ENCODE measurements at regions not wholly inside any gene's neighbourhood (a gene's known extent, or its start where the extent isn't known, plus 50 kb on each side); places are given as distances from the start of the nearest gene placed in this dataset.

GRCh38 chr3:193842832-193843473 is 249.9 kb downstream of the OPA1 start:
- no peak for DNase-seq (ENCODE audit: low read depth, low spot score)
- TF ChIP-seq CTCF (conservative IDR thresholded peaks at IDR 0.05): no peak
- Mint-ChIP-seq H3K36me3 (ENCODE audit: low read depth) (no peaks in the 10 kb centered on the region), H3K4me1 (peaks cover 3% of the 10 kb centered on the region), H3K9me3 (peaks cover 3% of the 10 kb centered on the region), H3K27me3 (ENCODE audit: low read depth) (peaks cover 4% of the 10 kb centered on the region), H3K4me3 (no peak overlapping the region), H3K27ac (ENCODE audit: unreplicated experiment) (no peak overlapping the region)

- Mint-ChIP-seq H3K27ac (ENCODE audit: unreplicated experiment) (no peak overlapping the region), H3K4me1 (peaks cover 3% of the 10 kb centered on the region), H3K36me3 (ENCODE audit: low read depth) (no peaks in the 10 kb centered on the region), H3K9me3 (peaks cover 3% of the 10 kb centered on the region), H3K27me3 (ENCODE audit: low read depth) (peaks cover 4% of the 10 kb centered on the region), H3K4me3 (no peak overlapping the region)
- DNase-seq (ENCODE audit: low read depth, low spot score): no peak
- TF ChIP-seq CTCF (conservative IDR thresholded peaks at IDR 0.05): no peak
Observed at GRCh38 chr3:193843474-193844301, 250.7 kb downstream of the OPA1 start.

DNA sequence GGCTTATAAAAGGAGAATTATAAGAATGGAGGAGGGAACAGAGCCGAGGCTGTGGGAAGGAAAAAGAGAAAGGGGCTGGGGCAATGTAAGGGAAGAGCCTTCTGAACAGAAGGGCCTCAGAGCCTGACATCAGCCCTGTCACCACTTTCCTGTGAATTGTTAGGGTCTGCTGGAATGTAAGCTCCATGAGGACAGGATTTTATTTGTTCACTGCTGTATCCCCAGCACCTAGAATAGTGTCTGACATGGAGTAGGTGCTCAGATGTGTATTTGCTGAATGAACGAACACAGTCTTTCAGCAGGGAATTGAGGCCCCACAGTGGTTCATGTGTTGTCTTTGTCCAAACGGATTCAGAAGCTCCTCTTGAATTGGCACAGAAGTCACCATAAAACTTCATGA is 251.5 kb downstream of the OPA1 start:
- Mint-ChIP-seq H3K4me3 (no peak overlapping the region), H3K27ac (ENCODE audit: unreplicated experiment) (no peak overlapping the region), H3K36me3 (ENCODE audit: low read depth) (no peaks in the 10 kb centered on the region)

GRCh38 chr3:193845144-193845543 is 252.1 kb downstream of the OPA1 start:
- Mint-ChIP-seq H3K36me3 (ENCODE audit: low read depth) (no peaks in the 10 kb centered on the region), H3K27ac (ENCODE audit: unreplicated experiment) (no peak overlapping the region), H3K4me3 (no peak overlapping the region), H3K27me3 (ENCODE audit: low read depth) (peaks cover 4% of the 10 kb centered on the region), H3K9me3 (peaks cover 5% of the 10 kb centered on the region), H3K4me1 (peaks cover 3% of the 10 kb centered on the region)
- DNase-seq (ENCODE audit: low read depth, low spot score): no peak
- TF ChIP-seq CTCF (conservative IDR thresholded peaks at IDR 0.05): no peak

More for the DNA sequence above, 251.5 kb downstream of the OPA1 start:
- Mint-ChIP-seq H3K4me1 (peaks cover 3% of the 10 kb centered on the region), H3K9me3 (peaks cover 4% of the 10 kb centered on the region), H3K27me3 (ENCODE audit: low read depth) (peaks cover 4% of the 10 kb centered on the region)
- no peak for TF ChIP-seq CTCF (conservative IDR thresholded peaks at IDR 0.05)
- no peak for DNase-seq (ENCODE audit: low read depth, low spot score)

DNA sequence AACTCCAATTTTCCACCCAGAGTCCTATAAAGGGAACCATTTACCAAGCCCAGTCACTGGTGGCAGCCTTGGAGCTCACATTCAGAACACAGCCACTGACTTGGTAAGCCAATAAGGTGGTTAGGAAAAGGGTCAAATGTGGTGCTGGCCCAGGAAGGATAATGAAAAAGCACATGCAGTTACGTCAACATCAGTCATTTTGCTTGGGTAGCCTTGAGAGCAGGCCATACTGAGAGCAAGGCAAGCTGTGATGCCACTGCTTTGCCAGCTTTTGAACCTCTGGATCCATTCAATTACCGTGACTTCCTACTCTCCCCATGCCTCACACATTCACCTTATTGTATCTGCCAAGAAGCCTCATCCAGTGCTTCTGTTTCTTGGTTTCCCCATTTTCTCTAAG is 253.6 kb downstream of the OPA1 start:
- no peak for DNase-seq (ENCODE audit: low read depth, low spot score)
- peaks cover 5% of the 10 kb centered on the region for H3K9me3 Mint-ChIP-seq
- H3K27ac Mint-ChIP-seq (ENCODE audit: unreplicated experiment): no peak overlapping the region
- H3K36me3 Mint-ChIP-seq (ENCODE audit: low read depth): no peaks in the 10 kb centered on the region
- no peak overlapping the region for H3K4me3 Mint-ChIP-seq
- H3K4me1 Mint-ChIP-seq: peaks cover 5% of the 10 kb centered on the region
- TF ChIP-seq CTCF (conservative IDR thresholded peaks at IDR 0.05): no peak
- peaks cover under 1% of the 10 kb centered on the region for H3K27me3 Mint-ChIP-seq (ENCODE audit: low read depth)

Measured in neural crest cell (in vitro differentiated cells).